ENCODE measurements at regions not wholly inside any gene's neighbourhood (a gene's known extent, or its start where the extent isn't known, plus 50 kb on each side); places are given as distances from the start of the nearest gene placed in this dataset.

DNA sequence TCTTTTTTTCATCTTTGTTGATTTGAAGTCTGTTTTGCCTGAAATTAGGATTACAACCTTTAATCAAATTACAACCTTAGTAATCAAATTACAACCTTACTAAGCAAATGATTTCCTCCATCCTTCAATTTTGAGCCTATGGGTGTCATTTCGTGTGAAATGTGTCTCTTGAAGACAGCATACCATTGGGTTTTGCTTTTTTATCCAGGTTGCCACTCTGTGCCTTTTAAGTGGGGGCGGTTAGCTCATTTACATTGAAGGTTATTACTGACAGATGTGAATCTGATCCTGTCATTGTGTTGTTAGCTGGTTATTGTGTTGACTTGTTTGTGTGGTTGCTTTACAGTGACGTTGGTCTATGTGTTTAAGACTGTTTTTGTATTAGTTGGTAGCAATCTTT lies 74.8 kb upstream of the BCL9 start:
- no peaks in the 10 kb centered on the region for H3K4me1 ChIP-seq
- WGBS, result 49% methylated on average over 3 of the region's 3 CpGs
- no peak for DNase-seq (ENCODE audit: low spot score in 2 of 2)

GRCh38 chr1:147470079-147470478 lies 71.2 kb upstream of the BCL9 start:
- Histone ChIP-seq H3K27me3 (peaks cover 4% of the 10 kb centered on the region), H3K36me3 (no peaks in the 10 kb centered on the region), H3K27ac (no peak overlapping the region), H3K4me1 (no peaks in the 10 kb centered on the region), H3K9me3 (peaks cover 3% of the 10 kb centered on the region), H3K4me3 (no peak overlapping the region)
- TF ChIP-seq, protein P1, sequence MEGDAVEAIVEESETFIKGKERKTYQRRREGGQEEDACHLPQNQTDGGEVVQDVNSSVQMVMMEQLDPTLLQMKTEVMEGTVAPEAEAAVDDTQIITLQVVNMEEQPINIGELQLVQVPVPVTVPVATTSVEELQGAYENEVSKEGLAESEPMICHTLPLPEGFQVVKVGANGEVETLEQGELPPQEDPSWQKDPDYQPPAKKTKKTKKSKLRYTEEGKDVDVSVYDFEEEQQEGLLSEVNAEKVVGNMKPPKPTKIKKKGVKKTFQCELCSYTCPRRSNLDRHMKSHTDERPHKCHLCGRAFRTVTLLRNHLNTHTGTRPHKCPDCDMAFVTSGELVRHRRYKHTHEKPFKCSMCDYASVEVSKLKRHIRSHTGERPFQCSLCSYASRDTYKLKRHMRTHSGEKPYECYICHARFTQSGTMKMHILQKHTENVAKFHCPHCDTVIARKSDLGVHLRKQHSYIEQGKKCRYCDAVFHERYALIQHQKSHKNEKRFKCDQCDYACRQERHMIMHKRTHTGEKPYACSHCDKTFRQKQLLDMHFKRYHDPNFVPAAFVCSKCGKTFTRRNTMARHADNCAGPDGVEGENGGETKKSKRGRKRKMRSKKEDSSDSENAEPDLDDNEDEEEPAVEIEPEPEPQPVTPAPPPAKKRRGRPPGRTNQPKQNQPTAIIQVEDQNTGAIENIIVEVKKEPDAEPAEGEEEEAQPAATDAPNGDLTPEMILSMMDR (IDR thresholded peaks at IDR 0.05), result no peak
- TF ChIP-seq POLR2A (IDR thresholded peaks at IDR 0.05) (no peak), POLR2AphosphoS5 (IDR thresholded peaks at IDR 0.05) (no peak), EP300 (IDR thresholded peaks at IDR 0.05) (no peak)
- no peak for DNase-seq (ENCODE audit: low spot score in 2 of 2)

More for the DNA sequence above, 74.8 kb upstream of the BCL9 start:
- Histone ChIP-seq H3K36me3 (no peaks in the 10 kb centered on the region), H3K27ac (no peak overlapping the region), H3K4me3 (no peak overlapping the region), H3K9me3 (peaks cover 3% of the 10 kb centered on the region), H3K27me3 (peaks cover 4% of the 10 kb centered on the region)
- TF ChIP-seq, protein P1 (IDR thresholded peaks at IDR 0.05), result no peak
- TF ChIP-seq EP300 (IDR thresholded peaks at IDR 0.05), result no peak
- no peak for TF ChIP-seq POLR2AphosphoS5 (IDR thresholded peaks at IDR 0.05)
- TF ChIP-seq POLR2A (IDR thresholded peaks at IDR 0.05), result no peak

GRCh38 chr1:147472489-147472888 lies 68.8 kb upstream of the BCL9 start:
- DNase-seq (ENCODE audit: low spot score in 2 of 2), result no peak
- H3K4me1 ChIP-seq, result no peaks in the 10 kb centered on the region
- H3K4me3 ChIP-seq, result no peak overlapping the region
- no peaks in the 10 kb centered on the region for H3K9me3 ChIP-seq
- peaks cover 4% of the 10 kb centered on the region for H3K27me3 ChIP-seq
- no peaks in the 10 kb centered on the region for H3K36me3 ChIP-seq
- no peak overlapping the region for H3K27ac ChIP-seq
- no peak for TF ChIP-seq EP300 (IDR thresholded peaks at IDR 0.05)
- TF ChIP-seq, protein P1 (IDR thresholded peaks at IDR 0.05), result no peak
- TF ChIP-seq POLR2A (IDR thresholded peaks at IDR 0.05), result no peak
- TF ChIP-seq POLR2AphosphoS5 (IDR thresholded peaks at IDR 0.05), result no peak
- WGBS, result 52% methylated on average over 2 of the region's 2 CpGs

DNA sequence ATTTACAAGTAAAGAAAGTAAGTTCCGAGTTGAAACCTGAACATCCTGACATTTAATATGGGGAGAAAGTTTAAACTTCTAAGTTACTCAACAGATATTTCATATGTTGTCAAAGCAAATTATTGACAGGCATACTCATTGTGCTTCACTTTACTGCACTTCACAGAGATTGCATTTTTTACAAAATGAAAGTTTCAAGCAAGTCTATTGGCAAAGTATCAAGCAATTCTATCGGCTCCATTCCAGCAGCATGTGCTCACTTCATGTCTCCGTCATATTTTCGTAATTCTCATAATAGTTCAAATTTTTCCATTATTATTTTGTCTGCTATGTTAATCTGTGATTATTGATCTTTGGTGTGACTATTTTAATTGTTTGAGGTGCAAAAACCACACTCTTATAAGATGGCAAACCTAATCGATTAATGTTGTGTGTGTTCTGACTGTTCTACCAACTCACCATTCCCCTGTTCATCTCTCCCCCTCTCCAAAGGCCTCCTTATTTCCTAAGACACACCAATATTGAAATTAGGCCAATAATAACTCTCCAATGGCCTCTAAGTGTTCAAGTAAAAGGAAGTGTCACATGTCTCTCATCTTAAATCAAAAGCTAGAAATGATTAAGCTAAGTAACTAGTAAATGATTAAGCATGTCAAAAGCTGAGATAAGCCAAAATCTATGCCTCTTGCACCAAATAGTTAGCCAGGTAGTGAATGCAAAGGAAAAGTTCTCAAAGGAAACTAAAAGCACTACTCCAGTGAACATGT lies 68.2 kb upstream of the BCL9 start:
- no peak for TF ChIP-seq POLR2AphosphoS5 (IDR thresholded peaks at IDR 0.05)
- Histone ChIP-seq H3K4me3 (no peak overlapping the region), H3K9me3 (no peaks in the 10 kb centered on the region), H3K36me3 (no peaks in the 10 kb centered on the region), H3K27me3 (peaks cover 4% of the 10 kb centered on the region), H3K27ac (no peak overlapping the region), H3K4me1 (no peaks in the 10 kb centered on the region)
- DNase-seq (ENCODE audit: low spot score in 2 of 2), result no peak
- WGBS, result 36% methylated on average over 5 of the region's 5 CpGs

- no peak for DNase-seq (ENCODE audit: low spot score in 2 of 2)
- Histone ChIP-seq H3K27ac (no peak overlapping the region), H3K4me3 (no peak overlapping the region), H3K36me3 (no peaks in the 10 kb centered on the region), H3K4me1 (no peaks in the 10 kb centered on the region), H3K9me3 (no peaks in the 10 kb centered on the region), H3K27me3 (peaks cover under 1% of the 10 kb centered on the region)
- TF ChIP-seq EP300 (IDR thresholded peaks at IDR 0.05), result no peak
- no peak for TF ChIP-seq POLR2A (IDR thresholded peaks at IDR 0.05)
- no peak for TF ChIP-seq POLR2AphosphoS5 (IDR thresholded peaks at IDR 0.05)
- TF ChIP-seq, protein P1 (IDR thresholded peaks at IDR 0.05), result no peak
Measured at GRCh38 chr1:147473733-147474049, 67.6 kb upstream of the BCL9 start.

DNA sequence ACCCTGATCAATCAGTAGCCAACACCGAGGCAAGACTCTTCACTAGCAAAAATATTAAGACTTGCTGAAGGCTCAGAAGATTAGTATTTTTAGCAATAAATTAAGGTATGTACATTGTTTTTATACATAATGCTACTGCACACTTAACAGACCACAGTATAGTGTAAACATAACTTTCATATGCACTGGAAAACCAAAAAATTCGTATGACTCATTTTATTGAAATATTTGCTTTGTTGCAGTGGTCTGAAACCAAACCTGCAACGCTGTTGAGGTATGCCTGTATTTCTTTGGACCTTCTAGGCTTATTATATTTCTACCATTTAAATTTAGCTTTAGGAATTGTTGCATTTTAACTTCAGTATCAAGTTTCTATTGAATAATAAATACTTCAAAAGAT lies 65.8 kb upstream of the BCL9 start:
- no peaks in the 10 kb centered on the region for H3K9me3 ChIP-seq
- no peak overlapping the region for H3K4me3 ChIP-seq
- H3K4me1 ChIP-seq, result no peaks in the 10 kb centered on the region
- H3K27me3 ChIP-seq, result no peaks in the 10 kb centered on the region
- no peak overlapping the region for H3K27ac ChIP-seq
- DNase-seq (ENCODE audit: low spot score in 2 of 2), result no peak
- WGBS, result 89% methylated on average over 3 of the region's 3 CpGs
- TF ChIP-seq POLR2AphosphoS5 (IDR thresholded peaks at IDR 0.05) (no peak), EP300 (IDR thresholded peaks at IDR 0.05) (no peak), POLR2A (IDR thresholded peaks at IDR 0.05) (no peak)
- TF ChIP-seq, protein P1 (IDR thresholded peaks at IDR 0.05), result no peak
- no peaks in the 10 kb centered on the region for H3K36me3 ChIP-seq

Data from suprapubic skin (tissue), 4 donors.